A549 (cell line): ENCODE measurements at regions not wholly inside any gene's neighbourhood (a gene's known extent, or its start where the extent isn't known, plus 50 kb on each side); places are given as distances from the start of the nearest gene placed in this dataset.

ENCODE experiments used
- ATAC-seq, 2 experiments: fragments of 200-7000 bp in 1 of 2; fragments of >200 bp in 1 of 2; cut with Nextera tagmentation in 1 of 2; cut with Tn5 transposase in 1 of 2; 3 replicates each; pipeline versions ENCODE4 v1.8.0 to v1.9.1; 2018 to 2020; ENCODE audit warnings: mild to moderate bottlenecking in 1 of 2, moderate library complexity in 1 of 2
- CTCF ChIA-PET: fragments of 300-600 bp; sonication (Branson Sonifier 250); formaldehyde crosslinking; extraction: SDS; loops from one replicate; lab custom pipeline; 2021; ENCODE audit warnings: antibody characterized with exemption, inconsistent platforms; lab: Yijun Ruan, JAX
- POLR2A ChIA-PET: fragments of 350-600 bp; formaldehyde crosslinking; extraction: SDS; loops from one replicate; lab custom pipeline; 2021; ENCODE audit warnings: antibody characterized with exemption, inconsistent platforms; lab: Yijun Ruan, JAX
- DNase-seq, 2 experiments: peaks; one replicate each; pipeline versions ENCODE4 v3.0.0 to v3.0.0-alpha.2; 2011 to 2016; ENCODE audit warnings: low read depth in 1 of 2, low spot score in 1 of 2
- FAIRE-seq: peaks from 2 replicates; lab custom pipeline; 2011; peaks lifted over from hg19 to GRCh38; lab: Jason Lieb, UNC
- H3K27ac ChIP-seq, 2 experiments: fragments of >200 bp; sonication (Bioruptor Twin); formaldehyde crosslinking; 3 replicates each; pipeline ENCODE4 v1.5.1; 2016 to 2017
- H3K4me1 ChIP-seq: fragments of >200 bp; sonication (Bioruptor Twin); formaldehyde crosslinking; 3 replicates; pipeline ENCODE4 v1.6.1; 2016
- H3K4me2 ChIP-seq: fragments of >200 bp; sonication (Bioruptor Twin); formaldehyde crosslinking; 3 replicates; pipeline ENCODE4 v1.6.1; 2016
- H3K4me3 ChIP-seq: fragments of >200 bp; sonication (Bioruptor Twin); formaldehyde crosslinking; 3 replicates; pipeline ENCODE4 v1.5.1; 2016
- H3K9me3 ChIP-seq: fragments of >200 bp; sonication (Bioruptor Twin); formaldehyde crosslinking; 3 replicates; pipeline ENCODE4 v1.6.1; 2016
- ATOH8 ChIP-seq: fragments of 250-450 bp; sonication (Bioruptor Pico); IDR thresholded peaks from 2 replicates; pipeline ENCODE4 v1.5.0; 2020; ENCODE audit warnings: low read depth, mild to moderate bottlenecking, moderate library complexity
- CBX8 ChIP-seq: fragments of 200-600 bp; sonication (generic); IDR thresholded peaks from 2 replicates; pipeline ENCODE4 v1.6.1; 2016
- CHD4 ChIP-seq: fragments of 200-600 bp; sonication (generic); IDR thresholded peaks from 2 replicates; pipeline ENCODE4 v1.6.1; 2016; ENCODE audit warnings: antibody characterized with exemption, mild to moderate bottlenecking, borderline replicate concordance
- E2F6 ChIP-seq: IDR thresholded peaks from 2 replicates; pipeline ENCODE4 v1.6.1; 2012; ENCODE audit warnings: low read depth, borderline replicate concordance
- EHF ChIP-seq: fragments of 250-450 bp; sonication (Bioruptor Pico); IDR thresholded peaks from 2 replicates; pipeline ENCODE4 v1.5.0; 2020; ENCODE audit warnings: mild to moderate bottlenecking
- EHMT2 ChIP-seq: fragments of 200-600 bp; sonication (generic); IDR thresholded peaks from 2 replicates; pipeline ENCODE4 v1.6.1; 2016; ENCODE audit warnings: antibody characterized with exemption, low read depth, mild to moderate bottlenecking, moderate library complexity
- ELK1 ChIP-seq: fragments of 150-350 bp; IDR thresholded peaks from 2 replicates; pipeline ENCODE4 v1.6.1; 2014; ENCODE audit warnings: low read depth, mild to moderate bottlenecking, low read length
- FOSB ChIP-seq: fragments of 250-450 bp; sonication (Bioruptor Pico); IDR thresholded peaks from 2 replicates; pipeline ENCODE4 v1.5.0; 2020; ENCODE audit warnings: mild to moderate bottlenecking, moderate library complexity
- FOSL2 ChIP-seq, 2 experiments: fragments of 450-650 bp in 1 of 2; fragments of >200 bp in 1 of 2; sonication (Bioruptor Twin) in 1 of 2; formaldehyde crosslinking; IDR thresholded peaks; 2 replicates each; pipeline versions ENCODE4 v1.5.0 to v1.6.1; 2016 to 2020; ENCODE audit warnings: mild to moderate bottlenecking in 1 of 2, moderate library complexity in 1 of 2
- FOXS1 ChIP-seq: fragments of 250-450 bp; sonication (Bioruptor Pico); IDR thresholded peaks from 2 replicates; pipeline ENCODE4 v1.5.0; 2020; ENCODE audit warnings: mild to moderate bottlenecking, moderate library complexity
- HDAC2 ChIP-seq: fragments of 200-600 bp; sonication (generic); IDR thresholded peaks from 2 replicates; pipeline ENCODE4 v1.6.1; 2016
- HOXA7 ChIP-seq: fragments of 250-450 bp; sonication (Bioruptor Pico); IDR thresholded peaks from 2 replicates; pipeline ENCODE4 v1.5.0; 2020; ENCODE audit warnings: mild to moderate bottlenecking, moderate library complexity
- HOXB13 ChIP-seq: fragments of 250-450 bp; sonication (Bioruptor Pico); IDR thresholded peaks from 2 replicates; pipeline ENCODE4 v1.5.0; 2020; ENCODE audit warnings: low read depth, mild to moderate bottlenecking, moderate library complexity
- HOXB5 ChIP-seq: fragments of 250-450 bp; sonication (Bioruptor Pico); IDR thresholded peaks from 2 replicates; pipeline ENCODE4 v1.5.0; 2020; ENCODE audit warnings: mild to moderate bottlenecking, moderate library complexity
- JUNB ChIP-seq: fragments of >200 bp; sonication (Bioruptor Twin); formaldehyde crosslinking; IDR thresholded peaks from 2 replicates; pipeline ENCODE4 v1.6.1; 2016
- KDM5A ChIP-seq: fragments of 200-600 bp; sonication (generic); IDR thresholded peaks from 2 replicates; pipeline ENCODE4 v1.6.1; 2016; ENCODE audit warnings: antibody characterized with exemption, mild to moderate bottlenecking
- MAX ChIP-seq: IDR thresholded peaks from 2 replicates; pipeline ENCODE4 v1.6.1; 2012
- NFE2L2 ChIP-seq: fragments of 150-350 bp; conservative IDR thresholded peaks from 2 replicates; pipeline ENCODE4 v1.6.1; 2014; ENCODE audit warnings: low read length
- PHF8 ChIP-seq: fragments of 200-600 bp; sonication (generic); IDR thresholded peaks from 2 replicates; pipeline ENCODE4 v1.6.1; 2016; ENCODE audit warnings: low read depth, mild to moderate bottlenecking, antibody characterized with exemption, moderate library complexity, borderline replicate concordance
- RARB ChIP-seq: fragments of 250-450 bp; sonication (Bioruptor Pico); IDR thresholded peaks from 2 replicates; pipeline ENCODE4 v1.8.0; 2021; ENCODE audit warnings: mild to moderate bottlenecking, moderate library complexity
- RNF2 ChIP-seq: fragments of 200-600 bp; sonication (generic); IDR thresholded peaks from 2 replicates; pipeline ENCODE4 v1.6.1; 2016; ENCODE audit warnings: low read depth, mild to moderate bottlenecking, antibody characterized with exemption, moderate library complexity, borderline replicate concordance
- SREBF2 ChIP-seq: fragments of 450-650 bp; IDR thresholded peaks from 2 replicates; pipeline ENCODE4 v1.6.1; 2014; ENCODE audit warnings: mild to moderate bottlenecking, moderate library complexity
- TP53 ChIP-seq: fragments of 250-450 bp; sonication (Bioruptor Pico); IDR thresholded peaks from 2 replicates; pipeline ENCODE4 v1.5.0; 2021; ENCODE audit warnings: mild to moderate bottlenecking, moderate library complexity
- USF2 ChIP-seq: fragments of 450-650 bp; IDR thresholded peaks from 2 replicates; pipeline ENCODE4 v1.6.1; 2014; ENCODE audit warnings: antibody characterized with exemption
- ZC3H11A ChIP-seq: fragments of 450-650 bp; IDR thresholded peaks from 2 replicates; pipeline ENCODE4 v1.6.1; 2014; ENCODE audit warnings: antibody characterized with exemption, mild to moderate bottlenecking
- ZFP36 ChIP-seq: fragments of 450-650 bp; IDR thresholded peaks from 2 replicates; pipeline ENCODE4 v1.6.1; 2014; ENCODE audit warnings: borderline replicate concordance; ENCODE audit not compliant: partially characterized antibody
- ZNF302 ChIP-seq: fragments of 250-450 bp; sonication (Bioruptor Pico); IDR thresholded peaks from 2 replicates; pipeline ENCODE4 v1.9.0; 2021; ENCODE audit warnings: inconsistent platforms, mild to moderate bottlenecking, moderate library complexity
- WGBS: methylation state at CpG from one replicate; pipeline ENCODE4 v1.1.6; 2017; ENCODE audit errors: missing lambda C conversion rate; 5-methylcytosine and 5-hydroxymethylcytosine counted together

GRCh38 chr2:128556089-128556488 lies 237.4 kb upstream of the HS6ST1 start:
- FAIRE-seq = no peak
- no peak for ATAC-seq
- 28% methylated on average over 3 of the region's 3 CpGs for WGBS
- no peak overlapping the region for H3K4me3 ChIP-seq
- no peaks in the 10 kb centered on the region for H3K4me1 ChIP-seq
- DNase-seq = no peak
- CTCF ChIA-PET = no interaction called here
- H3K27ac ChIP-seq = no peak overlapping the region
- H3K9me3 ChIP-seq = no peaks in the 10 kb centered on the region
- H3K4me2 ChIP-seq = no peak overlapping the region
- POLR2A ChIA-PET = no interaction called here
- TF ChIP-seq ZNF302 (CRISPR knock-in tag) (no peak), HOXB5 (CRISPR knock-in tag) (no peak), JUNB (no peak), EHMT2 (no peak)

GRCh38 chr2:128556633-128557032 lies 238.0 kb upstream of the HS6ST1 start:
- CTCF ChIA-PET = no interaction called here

DNA sequence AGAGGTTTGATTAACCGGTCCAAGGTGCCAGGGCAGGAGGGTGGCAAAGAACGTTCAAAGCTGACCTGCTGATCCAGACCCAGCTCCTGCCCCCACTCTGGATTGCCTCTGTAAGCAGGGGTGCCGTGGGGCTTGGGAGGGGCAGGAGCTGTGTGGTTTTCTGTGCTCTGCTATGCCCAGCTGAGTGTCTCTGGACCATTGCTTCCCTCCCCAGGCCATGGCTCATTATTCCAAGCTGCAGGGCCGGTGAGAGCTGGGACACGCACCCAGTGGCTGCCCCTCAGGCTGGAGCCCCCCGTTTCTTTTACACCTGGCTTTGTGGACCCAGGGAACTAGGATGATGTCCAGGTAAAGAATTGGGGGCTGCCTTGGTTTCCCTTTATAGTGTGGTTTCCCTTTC lies 238.4 kb upstream of the HS6ST1 start:
- DNase-seq (no peak), FAIRE-seq (no peak), ATAC-seq (no peak)
- ChIA-PET POLR2A (no interaction called here), CTCF (no interaction called here)
- TF ChIP-seq KDM5A = no peak
- no peak overlapping the region for H3K27ac ChIP-seq
- H3K9me3 ChIP-seq = no peaks in the 10 kb centered on the region
- H3K4me1 ChIP-seq = no peaks in the 10 kb centered on the region
- WGBS = 40% methylated on average over 5 of the region's 6 CpGs
- no peak overlapping the region for H3K4me3 ChIP-seq
- no peak overlapping the region for H3K4me2 ChIP-seq

More at GRCh38 chr2:128556633-128557032, 238.0 kb upstream of the HS6ST1 start:
- POLR2A ChIA-PET = no interaction called here
- Histone ChIP-seq H3K4me1 (no peaks in the 10 kb centered on the region), H3K9me3 (no peaks in the 10 kb centered on the region), H3K4me2 (no peak overlapping the region), H3K4me3 (no peak overlapping the region), H3K27ac (no peak overlapping the region)
- no peak for DNase-seq
- 31% methylated on average over 3 of the region's 4 CpGs for WGBS
- TF ChIP-seq PHF8 (no peak), RNF2 (no peak), MAX (no peak), FOSB (CRISPR knock-in tag) (no peak), ATOH8 (no peak), EHMT2 (no peak), NFE2L2 (no peak), HOXA7 (CRISPR knock-in tag) (no peak), TP53 (CRISPR knock-in tag) (no peak), FOXS1 (no peak), CBX8 (no peak), CHD4 (no peak), ELK1 (no peak), EHF (CRISPR knock-in tag) (no peak), USF2 (no peak)
- FAIRE-seq = no peak
- ATAC-seq = no peak

DNA sequence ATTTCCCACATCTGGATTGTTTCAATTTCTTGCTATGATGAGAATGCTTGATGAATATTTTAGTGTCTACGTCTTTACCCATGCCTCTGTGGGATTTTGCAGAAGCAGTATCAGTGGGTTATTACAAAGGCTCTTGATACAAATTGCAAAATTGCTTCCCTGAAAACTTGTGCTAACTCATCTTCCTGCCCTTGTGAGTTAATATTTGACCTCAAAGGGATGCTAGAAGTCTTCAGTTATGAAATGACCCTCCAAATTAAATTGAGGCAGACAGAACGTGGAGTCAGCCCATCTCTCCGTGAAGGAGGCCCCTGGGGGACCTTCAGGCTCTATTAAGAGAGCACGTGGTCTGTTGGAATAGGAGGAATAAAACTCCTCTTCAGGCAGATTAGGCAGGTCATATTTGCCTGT lies 239.2 kb upstream of the HS6ST1 start:
- no peak overlapping the region for H3K4me3 ChIP-seq
- ChIA-PET CTCF (no interaction called here), POLR2A (no interaction called here)
- no peak for ATAC-seq
- H3K4me1 ChIP-seq = no peaks in the 10 kb centered on the region
- DNase-seq = no peak
- no peaks in the 10 kb centered on the region for H3K9me3 ChIP-seq
- no peak for FAIRE-seq
- no peak overlapping the region for H3K4me2 ChIP-seq
- WGBS = 13% methylated on average over 4 of the region's 4 CpGs
- no peak overlapping the region for H3K27ac ChIP-seq
- TF ChIP-seq HDAC2 = no peak
- no peak for TF ChIP-seq HOXB5 (CRISPR knock-in tag)
- TF ChIP-seq ZC3H11A = no peak
- no peak for TF ChIP-seq SREBF2
- no peak for TF ChIP-seq HOXB13 (CRISPR knock-in tag)
- TF ChIP-seq E2F6 = no peak
- TF ChIP-seq ZNF302 (CRISPR knock-in tag) = no peak
- no peak for TF ChIP-seq CHD4
- TF ChIP-seq CBX8 = no peak
- no peak for TF ChIP-seq RARB (CRISPR knock-in tag)
- no peak for TF ChIP-seq FOSL2 (IDR thresholded peaks at IDR 0.05)
- TF ChIP-seq FOSL2 (CRISPR knock-in tag; IDR thresholded peaks at IDR 0.05) = no peak
- no peak for TF ChIP-seq ZFP36
